ENCODE measurements at regions not wholly inside any gene's neighbourhood (a gene's known extent, or its start where the extent isn't known, plus 50 kb on each side); places are given as distances from the start of the nearest gene placed in this dataset.

DNA sequence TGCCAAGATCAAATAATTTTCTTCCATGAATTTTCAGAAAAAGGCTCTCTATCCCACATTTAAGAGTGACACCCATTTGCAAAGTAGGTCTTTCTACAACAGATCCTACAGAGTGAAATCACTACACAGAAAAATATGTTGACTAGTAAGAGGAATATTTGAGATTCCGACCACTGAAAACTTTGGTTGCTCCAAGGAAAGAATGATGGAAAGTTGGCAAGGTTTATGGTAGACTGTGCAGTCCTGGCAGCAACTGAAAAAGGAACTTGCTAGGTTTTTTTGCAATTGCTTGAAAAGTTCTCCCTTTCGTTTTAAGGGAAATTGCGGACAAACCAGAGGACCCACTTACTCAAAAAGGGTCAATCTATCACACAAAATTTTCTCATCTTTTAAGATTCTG is 83.1 kb upstream of the TSPAN8 start:
- TF ChIP-seq, protein P1, sequence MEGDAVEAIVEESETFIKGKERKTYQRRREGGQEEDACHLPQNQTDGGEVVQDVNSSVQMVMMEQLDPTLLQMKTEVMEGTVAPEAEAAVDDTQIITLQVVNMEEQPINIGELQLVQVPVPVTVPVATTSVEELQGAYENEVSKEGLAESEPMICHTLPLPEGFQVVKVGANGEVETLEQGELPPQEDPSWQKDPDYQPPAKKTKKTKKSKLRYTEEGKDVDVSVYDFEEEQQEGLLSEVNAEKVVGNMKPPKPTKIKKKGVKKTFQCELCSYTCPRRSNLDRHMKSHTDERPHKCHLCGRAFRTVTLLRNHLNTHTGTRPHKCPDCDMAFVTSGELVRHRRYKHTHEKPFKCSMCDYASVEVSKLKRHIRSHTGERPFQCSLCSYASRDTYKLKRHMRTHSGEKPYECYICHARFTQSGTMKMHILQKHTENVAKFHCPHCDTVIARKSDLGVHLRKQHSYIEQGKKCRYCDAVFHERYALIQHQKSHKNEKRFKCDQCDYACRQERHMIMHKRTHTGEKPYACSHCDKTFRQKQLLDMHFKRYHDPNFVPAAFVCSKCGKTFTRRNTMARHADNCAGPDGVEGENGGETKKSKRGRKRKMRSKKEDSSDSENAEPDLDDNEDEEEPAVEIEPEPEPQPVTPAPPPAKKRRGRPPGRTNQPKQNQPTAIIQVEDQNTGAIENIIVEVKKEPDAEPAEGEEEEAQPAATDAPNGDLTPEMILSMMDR (conservative IDR thresholded peaks at IDR 0.05; ENCODE audit: low read depth, low read length), result no peak
- TF ChIP-seq EZH2phosphoT487 (IDR thresholded peaks at IDR 0.05; ENCODE audit: borderline replicate concordance, low read length) (no peak), EZH2 (IDR thresholded peaks at IDR 0.05; ENCODE audit: low read length, unreplicated experiment) (no peak)

All from PC-3 (cell line).